Gastrocnemius medialis (tissue), 4 donors: ENCODE measurements at regions not wholly inside any gene's neighbourhood (a gene's known extent, or its start where the extent isn't known, plus 50 kb on each side); places are given as distances from the start of the nearest gene placed in this dataset.

Source experiments
- CTCF ChIP-seq, 5 experiments: fragments of 450-650 bp in 3 of 5; fragments of 200-600 bp in 2 of 5; sonication (generic) in 2 of 5; IDR thresholded peaks in 4 of 5; conservative IDR thresholded peaks in 1 of 5; 1 replicate in 4 of 5; 2 replicates in 1 of 5; pipeline ENCODE4 v1.5.1; 2016 to 2019; ENCODE audit warnings: antibody characterized with exemption in 5 of 5, mild to moderate bottlenecking in 3 of 5, moderate library complexity in 3 of 5
- POLR2A ChIP-seq, 2 donors: fragments of 450-650 bp; IDR thresholded peaks; one replicate each; pipeline ENCODE4 v1.6.1; 2017; ENCODE audit warnings: antibody characterized with exemption in 2 of 2, mild to moderate bottlenecking in 2 of 2, moderate library complexity in 2 of 2

- TF ChIP-seq CTCF (IDR thresholded peaks at IDR 0.05 in 4 of 5, conservative IDR thresholded peaks at IDR 0.05 in 1 of 5), result no peak
- TF ChIP-seq POLR2A (IDR thresholded peaks at IDR 0.05), result no peak
These were observed 212.5 kb downstream of the BCHE start for GRCh38 chr3:165624761-165625160.
